ENCODE measurements at regions not wholly inside any gene's neighbourhood (a gene's known extent, or its start where the extent isn't known, plus 50 kb on each side); places are given as distances from the start of the nearest gene placed in this dataset.

DNA sequence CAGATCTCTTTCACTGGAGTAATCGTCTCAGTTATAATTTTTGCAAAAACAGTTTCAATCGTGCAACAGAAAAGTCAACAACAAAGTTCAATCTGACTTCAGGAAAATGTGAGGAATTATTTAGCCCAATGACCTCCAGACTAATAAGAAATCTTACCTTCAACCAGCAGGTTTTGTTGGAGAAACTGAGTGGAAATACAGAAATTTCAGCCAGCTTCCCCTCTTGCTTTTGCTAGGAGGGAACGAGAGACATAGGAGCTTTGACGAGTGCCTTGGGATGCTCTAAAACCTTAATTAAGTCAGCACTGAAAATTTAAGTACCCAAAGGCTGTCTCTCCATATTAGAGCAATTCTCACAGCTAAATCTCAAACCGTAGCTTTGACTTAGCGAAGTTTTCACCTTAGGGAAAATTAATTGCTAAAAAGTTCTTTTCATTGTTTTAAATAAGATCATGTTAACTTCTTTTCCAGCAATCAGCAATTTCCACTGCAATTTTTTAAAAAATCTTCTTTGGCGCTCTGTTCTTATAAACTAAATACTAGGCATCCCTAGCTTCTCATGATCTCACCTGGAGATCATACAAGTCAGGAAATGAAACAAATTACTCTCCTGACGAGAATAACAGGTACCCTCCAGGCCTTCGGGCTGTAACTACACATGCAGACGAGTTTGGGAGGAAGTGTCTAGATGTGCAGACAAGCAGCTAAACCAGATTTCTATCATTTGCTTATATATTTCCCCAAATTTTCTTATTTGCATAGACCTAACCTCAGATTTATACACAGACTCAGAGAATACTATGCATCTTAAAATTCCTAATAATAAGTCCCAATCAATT, 250.2 kb downstream of the FAM43A start:
- intact Hi-C loops (cut with DNase I, micrococcal nuclease): no loop called here
- H3K4me1 ChIP-seq (ENCODE audit: low read depth): no peaks in the 10 kb centered on the region
- TF ChIP-seq CTCF (IDR thresholded peaks at IDR 0.05): no peak
- H3K9me3 ChIP-seq: no peaks in the 10 kb centered on the region
- H3K36me3 ChIP-seq (ENCODE audit: low read depth): no peaks in the 10 kb centered on the region
- H3K4me3 ChIP-seq: no peak overlapping the region
- DNase-seq (no peak), ATAC-seq (no peak)

GRCh38 chr3:194936659-194937058, 251.0 kb downstream of the FAM43A start:
- intact Hi-C loops (cut with DNase I, micrococcal nuclease): no loop called here
- DNase-seq (no peak), ATAC-seq (no peak)
- H3K9me3 ChIP-seq: no peaks in the 10 kb centered on the region
- no peaks in the 10 kb centered on the region for H3K36me3 ChIP-seq (ENCODE audit: low read depth)
- TF ChIP-seq CTCF (IDR thresholded peaks at IDR 0.05): no peak
- no peak overlapping the region for H3K4me3 ChIP-seq
- no peaks in the 10 kb centered on the region for H3K4me1 ChIP-seq (ENCODE audit: low read depth)

- TF ChIP-seq CTCF (IDR thresholded peaks at IDR 0.05): no peak
- intact Hi-C loops (cut with DNase I, micrococcal nuclease): no loop called here
- no peak overlapping the region for H3K4me3 ChIP-seq
- ATAC-seq (no peak), DNase-seq (no peak)
- H3K9me3 ChIP-seq: no peaks in the 10 kb centered on the region
- no peaks in the 10 kb centered on the region for H3K36me3 ChIP-seq (ENCODE audit: low read depth)
- no peaks in the 10 kb centered on the region for H3K4me1 ChIP-seq (ENCODE audit: low read depth)
Observed at GRCh38 chr3:194937144-194937543, 251.5 kb downstream of the FAM43A start.

- DNase-seq: no peak
Observed at GRCh38 chr3:194937882-194938321, 252.2 kb downstream of the FAM43A start.

GRCh38 chr3:194938845-194939531, 253.3 kb downstream of the FAM43A start:
- TF ChIP-seq CTCF (IDR thresholded peaks at IDR 0.05): no peak
- DNase-seq (peak in 1 of 3 donors; percentile 23), ATAC-seq (peak; percentile 2)
- intact Hi-C loops (cut with DNase I, micrococcal nuclease): no loop called here
- Histone ChIP-seq H3K36me3 (ENCODE audit: low read depth) (no peaks in the 10 kb centered on the region), H3K4me1 (ENCODE audit: low read depth) (no peaks in the 10 kb centered on the region), H3K9me3 (no peaks in the 10 kb centered on the region), H3K4me3 (no peak overlapping the region)

More at GRCh38 chr3:194937882-194938321, 252.2 kb downstream of the FAM43A start:
- Histone ChIP-seq H3K36me3 (ENCODE audit: low read depth) (no peaks in the 10 kb centered on the region), H3K4me1 (ENCODE audit: low read depth) (no peaks in the 10 kb centered on the region), H3K4me3 (no peak overlapping the region), H3K9me3 (no peaks in the 10 kb centered on the region)
- intact Hi-C loops (cut with DNase I, micrococcal nuclease): no loop called here
- TF ChIP-seq CTCF (IDR thresholded peaks at IDR 0.05): no peak
- peak; percentile 77 for ATAC-seq
